ENCODE measurements at regions not wholly inside any gene's neighbourhood (a gene's known extent, or its start where the extent isn't known, plus 50 kb on each side); places are given as distances from the start of the nearest gene placed in this dataset.
A peak's percentile ranks its signal among the peaks of the same experiment; 100 is the strongest.
"Not testable (repeated sequence)": the region's sequence is repeated elsewhere in the genome, so short reads cannot be mapped to it uniquely, and the experiment has no call there.

DNA sequence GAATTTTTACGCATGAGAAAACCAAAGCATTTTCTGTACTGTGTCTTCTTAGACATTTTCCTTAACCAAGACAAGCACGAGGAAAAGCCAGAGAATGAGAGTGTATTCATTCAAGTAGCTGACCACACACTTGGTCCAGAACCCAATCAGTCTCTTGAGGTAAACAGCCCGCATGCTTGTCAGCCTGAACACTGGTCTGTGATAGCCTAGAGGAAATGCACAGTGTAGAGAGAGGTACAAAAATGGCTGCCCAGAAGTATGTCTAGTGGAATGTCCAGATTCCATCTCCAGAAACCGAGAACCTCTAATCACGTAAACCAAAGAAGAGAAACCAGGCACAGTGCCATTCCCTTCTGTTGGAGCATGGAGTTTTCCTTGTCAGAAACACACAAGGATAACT, 80.0 kb upstream of the SNX2 start:
- no peaks in the 10 kb centered on the region for H3K4me1 ChIP-seq (ENCODE audit: control insufficient read depth, insufficient read depth, low read length)
- ChIA-PET CTCF (interaction anchor here (0.7 to 2.2 kb wide), 4 partner anchors 9 to 743 kb away, joined by 3 to 11 read pairs (median 4); no protein-coding TSS in a partner anchor), POLR2A (interaction anchor here (0.7 kb wide), 1 partner anchor 68 kb away, joined by 6 read pairs; no protein-coding TSS in a partner anchor)
- H3K27ac ChIP-seq (ENCODE audit: extremely low read depth, low read depth, low read length): no peak overlapping the region
- TF ChIP-seq, protein P1, sequence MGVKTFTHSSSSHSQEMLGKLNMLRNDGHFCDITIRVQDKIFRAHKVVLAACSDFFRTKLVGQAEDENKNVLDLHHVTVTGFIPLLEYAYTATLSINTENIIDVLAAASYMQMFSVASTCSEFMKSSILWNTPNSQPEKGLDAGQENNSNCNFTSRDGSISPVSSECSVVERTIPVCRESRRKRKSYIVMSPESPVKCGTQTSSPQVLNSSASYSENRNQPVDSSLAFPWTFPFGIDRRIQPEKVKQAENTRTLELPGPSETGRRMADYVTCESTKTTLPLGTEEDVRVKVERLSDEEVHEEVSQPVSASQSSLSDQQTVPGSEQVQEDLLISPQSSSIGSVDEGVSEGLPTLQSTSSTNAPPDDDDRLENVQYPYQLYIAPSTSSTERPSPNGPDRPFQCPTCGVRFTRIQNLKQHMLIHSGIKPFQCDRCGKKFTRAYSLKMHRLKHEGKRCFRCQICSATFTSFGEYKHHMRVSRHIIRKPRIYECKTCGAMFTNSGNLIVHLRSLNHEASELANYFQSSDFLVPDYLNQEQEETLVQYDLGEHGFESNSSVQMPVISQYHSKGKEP (tag by site-specific recombination; IDR thresholded peaks at IDR 0.05): no peak
- TF ChIP-seq BCL11A (tag by site-specific recombination; IDR thresholded peaks at IDR 0.05; ENCODE audit: low read depth): no peak
- TF ChIP-seq ZNF239 (tag by site-specific recombination; IDR thresholded peaks at IDR 0.05): no peak
- TF ChIP-seq ZNF677 (tag by site-specific recombination; IDR thresholded peaks at IDR 0.05): no peak
- TF ChIP-seq GLI2 (tag by site-specific recombination; IDR thresholded peaks at IDR 0.05; ENCODE audit: borderline replicate concordance, low read depth): no peak
- TF ChIP-seq ZNF623 (tag by site-specific recombination; IDR thresholded peaks at IDR 0.05): no peak
- TF ChIP-seq, protein P2, sequence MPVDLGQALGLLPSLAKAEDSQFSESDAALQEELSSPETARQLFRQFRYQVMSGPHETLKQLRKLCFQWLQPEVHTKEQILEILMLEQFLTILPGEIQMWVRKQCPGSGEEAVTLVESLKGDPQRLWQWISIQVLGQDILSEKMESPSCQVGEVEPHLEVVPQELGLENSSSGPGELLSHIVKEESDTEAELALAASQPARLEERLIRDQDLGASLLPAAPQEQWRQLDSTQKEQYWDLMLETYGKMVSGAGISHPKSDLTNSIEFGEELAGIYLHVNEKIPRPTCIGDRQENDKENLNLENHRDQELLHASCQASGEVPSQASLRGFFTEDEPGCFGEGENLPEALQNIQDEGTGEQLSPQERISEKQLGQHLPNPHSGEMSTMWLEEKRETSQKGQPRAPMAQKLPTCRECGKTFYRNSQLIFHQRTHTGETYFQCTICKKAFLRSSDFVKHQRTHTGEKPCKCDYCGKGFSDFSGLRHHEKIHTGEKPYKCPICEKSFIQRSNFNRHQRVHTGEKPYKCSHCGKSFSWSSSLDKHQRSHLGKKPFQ (tag by site-specific recombination; IDR thresholded peaks at IDR 0.05): no peak
- TF ChIP-seq ZNF529 (tag by site-specific recombination; IDR thresholded peaks at IDR 0.05; ENCODE audit: insufficient replicate concordance): no peak
- no peak for TF ChIP-seq ZNF560 (tag by site-specific recombination; IDR thresholded peaks at IDR 0.05; ENCODE audit: borderline replicate concordance)
- no peak for TF ChIP-seq ZNF23 (tag by site-specific recombination; IDR thresholded peaks at IDR 0.05; ENCODE audit: borderline replicate concordance)
- TF ChIP-seq SALL2 (tag by site-specific recombination; IDR thresholded peaks at IDR 0.05; ENCODE audit: borderline replicate concordance): no peak
- TF ChIP-seq ZNF366 (tag by site-specific recombination; conservative IDR thresholded peaks at IDR 0.05): no peak
- no peak for TF ChIP-seq ZNF2 (tag by site-specific recombination; IDR thresholded peaks at IDR 0.05)
- no peak for TF ChIP-seq ZNF792 (tag by site-specific recombination; IDR thresholded peaks at IDR 0.05)
- no peak for TF ChIP-seq ZNF394 (tag by site-specific recombination; IDR thresholded peaks at IDR 0.05; ENCODE audit: borderline replicate concordance)
- TF ChIP-seq, protein P3, sequence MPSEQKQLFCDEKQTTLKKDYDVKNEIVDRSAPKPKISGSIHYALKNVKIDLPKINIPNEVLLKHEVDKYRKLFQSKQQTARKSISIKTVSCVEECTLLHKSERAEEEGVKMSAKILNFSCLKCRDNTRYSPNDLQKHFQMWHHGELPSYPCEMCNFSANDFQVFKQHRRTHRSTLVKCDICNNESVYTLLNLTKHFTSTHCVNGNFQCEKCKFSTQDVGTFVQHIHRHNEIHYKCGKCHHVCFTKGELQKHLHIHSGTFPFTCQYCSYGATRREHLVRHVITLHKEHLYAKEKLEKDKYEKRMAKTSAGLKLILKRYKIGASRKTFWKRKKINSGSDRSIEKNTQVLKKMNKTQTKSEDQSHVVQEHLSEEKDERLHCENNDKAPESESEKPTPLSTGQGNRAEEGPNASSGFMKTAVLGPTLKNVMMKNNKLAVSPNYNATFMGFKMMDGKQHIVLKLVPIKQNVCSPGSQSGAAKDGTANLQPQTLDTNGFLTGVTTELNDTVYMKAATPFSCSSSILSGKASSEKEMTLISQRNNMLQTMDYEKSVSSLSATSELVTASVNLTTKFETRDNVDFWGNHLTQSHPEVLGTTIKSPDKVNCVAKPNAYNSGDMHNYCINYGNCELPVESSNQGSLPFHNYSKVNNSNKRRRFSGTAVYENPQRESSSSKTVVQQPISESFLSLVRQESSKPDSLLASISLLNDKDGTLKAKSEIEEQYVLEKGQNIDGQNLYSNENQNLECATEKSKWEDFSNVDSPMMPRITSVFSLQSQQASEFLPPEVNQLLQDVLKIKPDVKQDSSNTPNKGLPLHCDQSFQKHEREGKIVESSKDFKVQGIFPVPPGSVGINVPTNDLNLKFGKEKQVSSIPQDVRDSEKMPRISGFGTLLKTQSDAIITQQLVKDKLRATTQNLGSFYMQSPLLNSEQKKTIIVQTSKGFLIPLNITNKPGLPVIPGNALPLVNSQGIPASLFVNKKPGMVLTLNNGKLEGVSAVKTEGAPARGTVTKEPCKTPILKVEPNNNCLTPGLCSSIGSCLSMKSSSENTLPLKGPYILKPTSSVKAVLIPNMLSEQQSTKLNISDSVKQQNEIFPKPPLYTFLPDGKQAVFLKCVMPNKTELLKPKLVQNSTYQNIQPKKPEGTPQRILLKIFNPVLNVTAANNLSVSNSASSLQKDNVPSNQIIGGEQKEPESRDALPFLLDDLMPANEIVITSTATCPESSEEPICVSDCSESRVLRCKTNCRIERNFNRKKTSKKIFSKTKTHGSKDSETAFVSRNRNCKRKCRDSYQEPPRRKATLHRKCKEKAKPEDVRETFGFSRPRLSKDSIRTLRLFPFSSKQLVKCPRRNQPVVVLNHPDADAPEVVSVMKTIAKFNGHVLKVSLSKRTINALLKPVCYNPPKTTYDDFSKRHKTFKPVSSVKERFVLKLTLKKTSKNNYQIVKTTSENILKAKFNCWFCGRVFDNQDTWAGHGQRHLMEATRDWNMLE (tag by site-specific recombination; conservative IDR thresholded peaks at IDR 0.05; ENCODE audit: low read depth): no peak
- no peak for TF ChIP-seq ZNF292 (tag by site-specific recombination; IDR thresholded peaks at IDR 0.05; ENCODE audit: borderline replicate concordance, low read depth)
- no peaks in the 10 kb centered on the region for H3K36me3 ChIP-seq (ENCODE audit: control insufficient read depth in 2 of 2, insufficient read depth in 1 of 2, low read length in 2 of 2)
- H3K4me3 ChIP-seq (ENCODE audit: low read depth, low read length): no peak overlapping the region
- H3K9me3 ChIP-seq (ENCODE audit: control insufficient read depth, insufficient read depth, low read depth, low read length): no peaks in the 10 kb centered on the region

DNA sequence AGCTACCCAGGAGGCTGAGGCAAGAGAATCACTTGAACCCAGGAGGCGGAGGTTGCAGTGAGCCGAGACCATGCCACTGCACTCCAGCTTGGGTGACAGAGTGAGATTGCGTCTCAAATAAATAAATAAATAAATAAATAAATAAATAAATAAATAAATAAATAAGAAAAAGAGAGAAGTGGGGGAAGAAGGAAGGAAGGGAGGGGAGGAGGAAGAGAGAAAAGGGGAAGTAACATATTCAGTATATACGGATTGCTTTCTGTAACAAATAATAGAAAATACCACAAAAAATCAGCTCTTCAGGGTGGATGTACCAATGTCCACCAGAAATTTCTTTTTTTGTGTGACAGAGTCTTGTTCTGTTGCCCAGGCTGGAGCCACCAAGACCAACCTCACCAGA, 78.1 kb upstream of the SNX2 start:
- H3K4me3 ChIP-seq (ENCODE audit: low read depth, low read length); CTCF ChIA-PET; H3K4me1 ChIP-seq (ENCODE audit: control insufficient read depth, insufficient read depth, low read length); H3K9me3 ChIP-seq (ENCODE audit: control insufficient read depth, insufficient read depth, low read depth, low read length); H3K36me3 ChIP-seq (ENCODE audit: control insufficient read depth in 2 of 2, insufficient read depth in 1 of 2, low read length in 2 of 2); POLR2A ChIA-PET; H3K27ac ChIP-seq (ENCODE audit: extremely low read depth, low read depth, low read length): not testable (repeated sequence)
- TF ChIP-seq ZNF394 (tag by site-specific recombination; IDR thresholded peaks at IDR 0.05; ENCODE audit: borderline replicate concordance) (peak; percentile 96), ZNF629 (tag by site-specific recombination; IDR thresholded peaks at IDR 0.05) (0 out of 2 replicates have a peak, but pooled peaks have one; percentile 23), ZNF121 (tag by site-specific recombination; IDR thresholded peaks at IDR 0.05) (peak; percentile 61), ZNF654 (tag by site-specific recombination; IDR thresholded peaks at IDR 0.05; ENCODE audit: low read depth) (peak; percentile 59), ZNF266 (tag by site-specific recombination; IDR thresholded peaks at IDR 0.05; ENCODE audit: low read depth) (peak; percentile 86; the same call in 1 of the 2 replicates), ZNF530 (tag by site-specific recombination; IDR thresholded peaks at IDR 0.05; ENCODE audit: low read depth) (peak; percentile 82), ZNF292 (tag by site-specific recombination; IDR thresholded peaks at IDR 0.05; ENCODE audit: borderline replicate concordance, low read depth) (peak; percentile 60; the same call in 1 of the 2 replicates)
- TF ChIP-seq, protein P4, sequence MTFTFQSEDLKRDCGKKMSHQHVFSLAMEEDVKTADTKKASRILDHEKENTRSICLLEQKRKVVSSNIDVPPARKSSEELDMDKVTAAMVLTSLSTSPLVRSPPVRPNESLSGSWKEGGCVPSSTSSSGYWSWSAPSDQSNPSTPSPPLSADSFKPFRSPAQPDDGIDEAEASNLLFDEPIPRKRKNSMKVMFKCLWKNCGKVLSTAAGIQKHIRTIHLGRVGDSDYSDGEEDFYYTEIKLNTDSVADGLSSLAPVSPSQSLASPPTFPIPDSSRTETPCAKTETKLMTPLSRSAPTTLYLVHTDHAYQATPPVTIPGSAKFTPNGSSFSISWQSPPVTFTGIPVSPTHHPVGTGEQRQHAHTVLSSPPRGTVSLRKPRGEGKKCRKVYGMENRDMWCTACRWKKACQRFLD (tag by site-specific recombination; IDR thresholded peaks at IDR 0.05): peak; percentile 84; the same call in 1 of the 2 replicates
- TF ChIP-seq, protein P2 (tag by site-specific recombination; IDR thresholded peaks at IDR 0.05): peak; percentile 43; the same call in 1 of the 2 replicates

All from HEK293 (cell line).